ENCODE measurements at regions not wholly inside any gene's neighbourhood (a gene's known extent, or its start where the extent isn't known, plus 50 kb on each side); places are given as distances from the start of the nearest gene placed in this dataset.

- no peak for TF ChIP-seq HINFP (CRISPR knock-in tag; IDR thresholded peaks at IDR 0.05; ENCODE audit: low read depth)
- no peak for TF ChIP-seq CCAR2 (optimal IDR thresholded peaks at IDR 0.05; ENCODE audit: low read depth, low read length)
- TF ChIP-seq ZFP1 (CRISPR knock-in tag; IDR thresholded peaks at IDR 0.05): no peak
- no peak for TF ChIP-seq ZNF484 (CRISPR knock-in tag; IDR thresholded peaks at IDR 0.05; ENCODE audit: borderline replicate concordance, low read depth)
- no peak for TF ChIP-seq SP5 (CRISPR knock-in tag; IDR thresholded peaks at IDR 0.05; ENCODE audit: borderline replicate concordance, low read depth)
- TF ChIP-seq EHMT2 (IDR thresholded peaks at IDR 0.05; ENCODE audit: borderline replicate concordance, low read depth, low read length): no peak
Observed at GRCh38 chr11:92625894-92626293, 343.6 kb upstream of the MTNR1B start (continued).

DNA sequence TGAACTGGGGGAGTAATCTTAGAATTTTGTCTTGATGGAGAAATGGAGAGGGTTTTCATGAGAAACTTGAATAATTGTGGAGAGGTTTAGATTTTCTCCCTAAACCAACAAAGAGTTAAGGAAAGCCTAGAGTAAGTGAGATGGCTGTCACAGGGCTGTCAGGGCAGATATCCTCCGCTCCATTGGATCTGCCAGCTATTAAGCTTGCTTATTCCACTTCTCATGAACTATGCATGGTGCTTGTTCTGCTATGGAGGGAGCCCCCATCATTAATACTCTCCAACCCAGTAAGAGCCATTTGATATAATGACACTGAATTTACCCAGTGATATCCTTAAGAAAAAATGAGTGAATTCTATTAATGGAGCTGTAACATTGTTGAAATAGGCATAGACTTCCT is 342.8 kb upstream of the MTNR1B start:
- Histone ChIP-seq H4K20me1 (ENCODE audit: insufficient read depth, low read length) (no peaks in the 10 kb centered on the region), H3K27me3 (ENCODE audit: control insufficient read depth in 1 of 2, insufficient read depth in 2 of 2, low read length in 2 of 2) (peaks cover 0 to 3% of the 10 kb centered on the region in 2 experiments; a peak in 3 of 5 replicates), H3K9me3 (ENCODE audit: low read length) (no peaks in the 10 kb centered on the region), H3K4me2 (ENCODE audit: low read depth, low read length) (no peak overlapping the region), H3K36me3 (replicated peaks in 1 of 2; ENCODE audit: control insufficient read depth in 1 of 2, insufficient read depth in 2 of 2, low read length in 2 of 2) (no peaks in the 10 kb centered on the region), H3K9ac (ENCODE audit: insufficient read depth, low read depth, low read length) (no peak overlapping the region), H2AFZ (ENCODE audit: low read length) (no peak overlapping the region), H3K4me1 (ENCODE audit: insufficient read depth, low read length) (no peaks in the 10 kb centered on the region), H3K4me3 (replicated peaks in 1 of 3; ENCODE audit: insufficient read depth in 1 of 3, low read depth in 2 of 3, low read length in 3 of 3) (no peak overlapping the region), H3K79me2 (ENCODE audit: insufficient read depth, low read length) (no peaks in the 10 kb centered on the region), H3K27ac (ENCODE audit: extremely low read length, insufficient read depth, low read length) (no peak overlapping the region)
- 11% methylated on average over 1 of the region's 1 CpG for WGBS (ENCODE audit: low lambda C conversion rate)
- intact Hi-C loops (cut with micrococcal nuclease; ENCODE audit: unreplicated experiment): no loop called here
- ChIA-PET CTCF (ENCODE audit: low intra/inter-chr PET ratio, low total read pairs) (no interaction called here), POLR2A (no interaction called here)
- DNase-seq (ENCODE audit: low spot score) (no peak), ATAC-seq (no peak), FAIRE-seq (no peak)
- in situ Hi-C loops (cut with HindIII; ENCODE audit: extremely low pct_ligation_motif_present, low pct_unique_long_range_greater_than_20kb): no loop called here
- no TSS peak for BruUV-seq (replicated peaks)
- TF ChIP-seq ZNF230 (CRISPR knock-in tag; IDR thresholded peaks at IDR 0.05) (no peak), ZKSCAN5 (CRISPR knock-in tag; IDR thresholded peaks at IDR 0.05) (no peak)
